ENCODE measurements at regions not wholly inside any gene's neighbourhood (a gene's known extent, or its start where the extent isn't known, plus 50 kb on each side); places are given as distances from the start of the nearest gene placed in this dataset.

GRCh38 chr1:29789221-29789909, 553.0 kb downstream of the PTPRU start:
- Mint-ChIP-seq H3K9me3 (no peaks in the 10 kb centered on the region), H3K36me3 (ENCODE audit: low read depth) (no peaks in the 10 kb centered on the region), H3K27ac (no peak overlapping the region), H3K4me1 (no peaks in the 10 kb centered on the region), H3K27me3 (ENCODE audit: insufficient read depth) (no peaks in the 10 kb centered on the region), H3K4me3 (no peak overlapping the region)
- H3K9me3 ChIP-seq (ENCODE audit: control insufficient read depth, low read length): no peaks in the 10 kb centered on the region
- no peaks in the 10 kb centered on the region for H3K27me3 ChIP-seq (ENCODE audit: control insufficient read depth, insufficient read depth, low read length, poor library complexity, severe bottlenecking)
- no peaks in the 10 kb centered on the region for H3K36me3 ChIP-seq (ENCODE audit: control insufficient read depth, insufficient read depth, low read length)
- no peak overlapping the region for H3K27ac ChIP-seq (ENCODE audit: low read depth, low read length)
- 77 to 82% methylated on average over 4 to 10 of the region's 10 CpGs for whole genome bisulfite sequencing, 2 experiments (ENCODE audit: insufficient coverage in 1 of 2, insufficient read length in 1 of 2)
- no peak overlapping the region for H3K4me3 ChIP-seq (ENCODE audit: low read length)
- DNase-seq: no peak
- H3K9ac ChIP-seq (ENCODE audit: extremely low read depth, low read length, poor library complexity, severe bottlenecking): no peak overlapping the region
- TF ChIP-seq, protein P1, sequence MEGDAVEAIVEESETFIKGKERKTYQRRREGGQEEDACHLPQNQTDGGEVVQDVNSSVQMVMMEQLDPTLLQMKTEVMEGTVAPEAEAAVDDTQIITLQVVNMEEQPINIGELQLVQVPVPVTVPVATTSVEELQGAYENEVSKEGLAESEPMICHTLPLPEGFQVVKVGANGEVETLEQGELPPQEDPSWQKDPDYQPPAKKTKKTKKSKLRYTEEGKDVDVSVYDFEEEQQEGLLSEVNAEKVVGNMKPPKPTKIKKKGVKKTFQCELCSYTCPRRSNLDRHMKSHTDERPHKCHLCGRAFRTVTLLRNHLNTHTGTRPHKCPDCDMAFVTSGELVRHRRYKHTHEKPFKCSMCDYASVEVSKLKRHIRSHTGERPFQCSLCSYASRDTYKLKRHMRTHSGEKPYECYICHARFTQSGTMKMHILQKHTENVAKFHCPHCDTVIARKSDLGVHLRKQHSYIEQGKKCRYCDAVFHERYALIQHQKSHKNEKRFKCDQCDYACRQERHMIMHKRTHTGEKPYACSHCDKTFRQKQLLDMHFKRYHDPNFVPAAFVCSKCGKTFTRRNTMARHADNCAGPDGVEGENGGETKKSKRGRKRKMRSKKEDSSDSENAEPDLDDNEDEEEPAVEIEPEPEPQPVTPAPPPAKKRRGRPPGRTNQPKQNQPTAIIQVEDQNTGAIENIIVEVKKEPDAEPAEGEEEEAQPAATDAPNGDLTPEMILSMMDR (conservative IDR thresholded peaks at IDR 0.05): no peak
- H3K4me1 ChIP-seq (ENCODE audit: control insufficient read depth, insufficient read depth, low read length): no peaks in the 10 kb centered on the region

GRCh38 chr1:29786791-29787732, 550.7 kb downstream of the PTPRU start:
- Histone ChIP-seq H3K9me3 (ENCODE audit: control insufficient read depth, low read length) (no peaks in the 10 kb centered on the region), H3K9ac (ENCODE audit: extremely low read depth, low read length, poor library complexity, severe bottlenecking) (no peak overlapping the region), H3K36me3 (ENCODE audit: control insufficient read depth, insufficient read depth, low read length) (no peaks in the 10 kb centered on the region), H3K4me1 (ENCODE audit: control insufficient read depth, insufficient read depth, low read length) (no peaks in the 10 kb centered on the region), H3K4me3 (ENCODE audit: low read length) (no peak overlapping the region), H3K27ac (ENCODE audit: low read depth, low read length) (no peak overlapping the region), H3K27me3 (ENCODE audit: control insufficient read depth, insufficient read depth, low read length, poor library complexity, severe bottlenecking) (peaks cover 5% of the 10 kb centered on the region)
- Mint-ChIP-seq H3K27ac (no peak overlapping the region), H3K4me3 (no peak overlapping the region), H3K4me1 (no peaks in the 10 kb centered on the region), H3K36me3 (ENCODE audit: low read depth) (no peaks in the 10 kb centered on the region), H3K27me3 (ENCODE audit: insufficient read depth) (no peaks in the 10 kb centered on the region), H3K9me3 (no peaks in the 10 kb centered on the region)
- no peak for DNase-seq
- TF ChIP-seq, protein P1 (conservative IDR thresholded peaks at IDR 0.05): no peak
- 85 to 89% methylated on average over 8 to 13 of the region's 13 CpGs for WGBS, 2 experiments (ENCODE audit: insufficient coverage in 1 of 2, insufficient read length in 1 of 2)

- Mint-ChIP-seq H3K27ac (no peak overlapping the region), H3K4me1 (no peaks in the 10 kb centered on the region), H3K27me3 (ENCODE audit: insufficient read depth) (no peaks in the 10 kb centered on the region), H3K9me3 (no peaks in the 10 kb centered on the region), H3K36me3 (ENCODE audit: low read depth) (no peaks in the 10 kb centered on the region), H3K4me3 (no peak overlapping the region)
- Histone ChIP-seq H3K36me3 (ENCODE audit: control insufficient read depth, insufficient read depth, low read length) (no peaks in the 10 kb centered on the region), H3K9ac (ENCODE audit: extremely low read depth, low read length, poor library complexity, severe bottlenecking) (no peak overlapping the region), H3K4me3 (ENCODE audit: low read length) (no peak overlapping the region), H3K27ac (ENCODE audit: low read depth, low read length) (no peak overlapping the region), H3K9me3 (ENCODE audit: control insufficient read depth, low read length) (no peaks in the 10 kb centered on the region), H3K27me3 (ENCODE audit: control insufficient read depth, insufficient read depth, low read length, poor library complexity, severe bottlenecking) (peaks cover 14% of the 10 kb centered on the region), H3K4me1 (ENCODE audit: control insufficient read depth, insufficient read depth, low read length) (no peaks in the 10 kb centered on the region)
- 92 to 100% methylated on average over 2 to 4 of the region's 4 CpGs for WGBS, 2 experiments (ENCODE audit: insufficient coverage in 1 of 2, insufficient read length in 1 of 2)
- TF ChIP-seq, protein P1 (conservative IDR thresholded peaks at IDR 0.05): no peak
- no peak for DNase-seq
Measured at GRCh38 chr1:29786195-29786594, 549.9 kb downstream of the PTPRU start.

Data from endodermal cell (in vitro differentiated cells).